Mesendoderm (in vitro differentiated cells): ENCODE measurements at regions not wholly inside any gene's neighbourhood (a gene's known extent, or its start where the extent isn't known, plus 50 kb on each side); places are given as distances from the start of the nearest gene placed in this dataset.

Source experiments
- DNase-seq: peaks from one replicate; pipeline ENCODE4 v3.0.0; 2013
- H2AK5ac ChIP-seq: 2 replicates; pipeline ENCODE4 v1.6.1; 2013; ENCODE audit warnings: low read length, inconsistent platforms
- H2BK120ac ChIP-seq: 2 replicates; pipeline ENCODE4 v1.6.1; 2013; ENCODE audit warnings: low read depth, mild to moderate bottlenecking, low read length, moderate library complexity, mixed read lengths
- H2BK15ac ChIP-seq: replicated peaks from 2 replicates; pipeline ENCODE4 v1.6.1; 2013; ENCODE audit warnings: low read depth, mild to moderate bottlenecking, moderate library complexity
- H2BK5ac ChIP-seq: 2 replicates; pipeline ENCODE4 v1.6.1; 2013; ENCODE audit warnings: low read length, inconsistent platforms
- H3K18ac ChIP-seq: 2 replicates; pipeline ENCODE4 v1.6.1; 2013; ENCODE audit warnings: mild to moderate bottlenecking, low read length, mixed read lengths
- H3K23ac ChIP-seq: one replicate; pipeline ENCODE4 v1.6.1; 2013; ENCODE audit warnings: low read length
- H3K27ac ChIP-seq: 2 replicates; pipeline ENCODE4 v1.5.1; 2013; ENCODE audit warnings: low read depth, mild to moderate bottlenecking, inconsistent platforms, low read length, moderate library complexity
- H3K27me3 ChIP-seq: 2 replicates; pipeline ENCODE4 v1.6.1; 2013; ENCODE audit warnings: low read length, control low read depth, mild to moderate bottlenecking, inconsistent platforms; ENCODE audit not compliant: insufficient read depth, poor library complexity
- H3K36me3 ChIP-seq: 2 replicates; pipeline ENCODE4 v1.6.1; 2013; ENCODE audit warnings: low read length, inconsistent platforms; ENCODE audit not compliant: control insufficient read depth, insufficient read depth
- H3K4ac ChIP-seq: one replicate; pipeline ENCODE4 v1.6.1; 2013; ENCODE audit warnings: low read depth, mild to moderate bottlenecking, low read length, moderate library complexity
- H3K4me1 ChIP-seq: 2 replicates; pipeline ENCODE4 v1.6.1; 2013; ENCODE audit warnings: low read depth, low read length, inconsistent platforms; ENCODE audit not compliant: control insufficient read depth
- H3K4me2 ChIP-seq: 2 replicates; pipeline ENCODE4 v1.6.1; 2013; ENCODE audit warnings: low read length
- H3K4me3 ChIP-seq: 2 replicates; pipeline ENCODE4 v1.5.1; 2013; ENCODE audit warnings: mild to moderate bottlenecking, low read length
- H3K56ac ChIP-seq: one replicate; pipeline ENCODE4 v1.6.1; 2013; ENCODE audit warnings: low read length
- H3K79me1 ChIP-seq: 2 replicates; pipeline ENCODE4 v1.6.1; 2013; ENCODE audit warnings: low read length, inconsistent platforms
- H3K79me2 ChIP-seq: 2 replicates; pipeline ENCODE4 v1.6.1; 2013; ENCODE audit warnings: mild to moderate bottlenecking, low read length; ENCODE audit not compliant: control insufficient read depth, insufficient read depth
- H3K9ac ChIP-seq: 2 replicates; pipeline ENCODE4 v1.6.1; 2013; ENCODE audit warnings: low read length, inconsistent platforms
- H4K5ac ChIP-seq: one replicate; pipeline ENCODE4 v1.6.1; 2013; ENCODE audit warnings: low read length
- H4K8ac ChIP-seq: one replicate; pipeline ENCODE4 v1.6.1; 2013; ENCODE audit warnings: low read depth, mild to moderate bottlenecking, control low read depth, low read length, moderate library complexity
- WGBS: extraction: QIAGEN DNeasy Blood & Tissue Kit; methylation state at CpG from one replicate; pipeline ENCODE4 v1.1.7; 2013; ENCODE audit warnings: low lambda C conversion rate, missing lambda C conversion rate; ENCODE audit not compliant: insufficient coverage; ENCODE audit errors: extremely low coverage; 5-methylcytosine and 5-hydroxymethylcytosine counted together

DNA sequence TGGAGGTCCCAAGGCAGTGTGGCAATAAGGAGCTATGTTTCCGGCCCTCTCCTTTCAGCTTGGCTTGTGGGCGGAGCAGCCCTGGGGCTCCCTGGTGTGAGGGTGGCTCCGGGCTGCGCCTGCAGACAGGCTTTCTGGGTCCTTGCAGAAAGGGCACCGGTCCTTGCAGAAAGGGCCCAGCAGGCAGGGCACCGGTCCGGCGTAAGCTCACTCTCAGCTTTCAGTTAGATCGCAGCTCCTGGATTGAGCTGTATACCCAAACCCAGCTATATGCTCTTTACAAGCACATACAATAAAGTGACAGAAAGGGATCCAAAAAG, 293.8 kb upstream of the SHH start:
- no peak overlapping the region for H4K5ac ChIP-seq
- H3K9ac ChIP-seq, result no peak overlapping the region
- no peak overlapping the region for H3K23ac ChIP-seq
- no peak overlapping the region for H2BK5ac ChIP-seq
- H2AK5ac ChIP-seq, result no peak overlapping the region
- H3K56ac ChIP-seq, result no peak overlapping the region
- H3K27me3 ChIP-seq, result no peaks in the 10 kb centered on the region
- H3K79me2 ChIP-seq, result no peaks in the 10 kb centered on the region
- H2BK120ac ChIP-seq, result no peak overlapping the region
- no peak for DNase-seq
- no peaks in the 10 kb centered on the region for H3K79me1 ChIP-seq
- H3K36me3 ChIP-seq, result no peaks in the 10 kb centered on the region
- no peak overlapping the region for H3K4ac ChIP-seq
- no peak overlapping the region for H4K8ac ChIP-seq
- no peaks in the 10 kb centered on the region for H3K4me1 ChIP-seq
- no peak overlapping the region for H3K18ac ChIP-seq
- no CpG with 5 or more reads among the region's 9 CpGs for whole genome bisulfite sequencing
- H3K27ac ChIP-seq, result no peak overlapping the region
- H2BK15ac ChIP-seq, result no peak overlapping the region
- H3K4me2 ChIP-seq, result no peak overlapping the region
- H3K4me3 ChIP-seq, result no peak overlapping the region

DNA sequence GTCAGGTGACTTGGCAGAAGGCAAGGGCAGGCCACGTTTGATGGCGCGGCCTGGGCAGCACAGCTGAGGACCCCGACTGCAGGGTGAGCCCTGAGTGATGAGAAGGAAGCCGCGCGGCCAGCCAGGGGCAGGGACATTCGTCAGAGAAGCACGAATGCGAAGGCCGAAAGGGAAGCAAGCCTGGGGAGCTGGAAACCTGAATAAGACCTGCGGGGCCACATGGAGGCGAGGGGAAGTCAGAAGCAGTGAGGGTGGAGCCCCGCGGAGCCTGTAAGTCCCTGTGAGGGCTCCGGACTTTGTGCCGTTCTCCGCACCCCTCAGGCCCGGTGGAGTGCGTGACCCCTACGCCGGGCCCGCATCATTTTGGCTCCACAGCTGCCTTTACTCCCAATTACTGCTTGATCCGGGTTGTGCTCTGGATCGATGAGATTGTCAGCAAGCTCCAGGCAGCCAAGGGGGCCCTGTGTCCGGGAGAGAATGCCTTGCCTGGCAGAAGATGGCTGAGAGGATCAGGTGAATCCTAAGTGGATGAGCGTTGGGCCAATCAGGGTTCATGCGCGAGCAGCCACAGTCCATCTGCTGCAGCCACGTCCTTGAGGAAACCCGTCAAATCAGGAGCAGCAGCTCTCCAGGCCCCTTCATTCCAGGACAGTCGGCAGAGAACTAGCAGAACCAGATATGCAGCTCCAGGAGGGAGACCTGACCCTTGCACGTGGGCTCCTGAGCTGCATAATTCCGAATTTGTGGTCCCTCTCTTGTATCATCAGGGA, 293.3 kb upstream of the SHH start:
- no peak overlapping the region for H4K8ac ChIP-seq
- H3K79me2 ChIP-seq, result no peaks in the 10 kb centered on the region
- WGBS, result no CpG with 5 or more reads among the region's 34 CpGs
- no peak overlapping the region for H2AK5ac ChIP-seq
- H3K27me3 ChIP-seq, result no peaks in the 10 kb centered on the region
- H2BK15ac ChIP-seq, result no peak overlapping the region
- no peak overlapping the region for H3K18ac ChIP-seq
- no peaks in the 10 kb centered on the region for H3K36me3 ChIP-seq
- no peak overlapping the region for H3K27ac ChIP-seq
- H2BK5ac ChIP-seq, result no peak overlapping the region
- no peak overlapping the region for H2BK120ac ChIP-seq
- no peak overlapping the region for H3K4me2 ChIP-seq
- no peaks in the 10 kb centered on the region for H3K4me1 ChIP-seq
- no peak overlapping the region for H3K56ac ChIP-seq
- no peak overlapping the region for H3K4me3 ChIP-seq
- H3K9ac ChIP-seq, result no peak overlapping the region
- H3K23ac ChIP-seq, result no peak overlapping the region
- peak; percentile 5 for DNase-seq
- no peak overlapping the region for H3K4ac ChIP-seq
- no peaks in the 10 kb centered on the region for H3K79me1 ChIP-seq
- no peak overlapping the region for H4K5ac ChIP-seq

DNA sequence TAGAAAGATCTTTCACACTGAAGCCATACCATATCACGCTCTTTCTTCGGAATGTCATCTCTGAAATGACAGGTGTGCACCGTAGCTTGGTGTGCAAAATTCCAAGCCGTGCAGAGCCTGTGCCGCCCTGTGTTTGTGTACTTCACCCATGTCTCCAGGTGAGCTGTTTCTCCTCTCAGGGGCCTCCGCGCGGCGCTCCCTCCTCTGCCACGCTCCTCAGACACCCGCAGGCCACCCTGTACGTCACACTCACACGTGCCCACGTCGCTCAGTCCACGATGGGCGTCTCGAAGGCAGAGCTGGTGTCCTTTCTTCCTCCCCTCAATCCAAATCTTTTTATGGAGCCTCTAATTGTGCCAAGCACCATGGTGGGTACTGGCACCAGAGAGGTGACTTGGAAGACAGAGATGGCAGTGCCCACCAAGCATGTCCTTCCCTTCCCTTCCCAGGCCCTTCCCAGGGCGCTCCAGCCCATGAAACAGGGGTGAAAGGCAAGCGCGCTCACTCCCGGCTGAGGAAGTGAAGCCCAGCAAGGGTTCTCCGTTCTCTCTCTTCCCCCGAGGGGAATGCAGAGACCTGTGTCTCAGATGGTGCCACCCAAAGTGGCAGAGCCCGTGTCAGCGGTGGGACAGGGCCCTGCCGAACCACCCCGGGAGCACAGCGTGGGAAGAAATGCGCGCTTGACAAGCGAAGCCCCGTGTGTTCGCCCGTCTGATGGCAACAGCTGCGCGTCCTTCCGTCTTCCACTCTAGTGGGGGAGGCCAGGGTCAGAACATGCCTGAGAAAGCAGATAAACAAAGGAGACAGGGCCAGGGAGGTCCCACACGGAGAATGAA, 292.5 kb upstream of the SHH start:
- H3K79me2 ChIP-seq, result no peaks in the 10 kb centered on the region
- H3K4ac ChIP-seq, result no peak overlapping the region
- H3K4me1 ChIP-seq, result no peaks in the 10 kb centered on the region
- H4K8ac ChIP-seq, result no peak overlapping the region
- H3K36me3 ChIP-seq, result no peaks in the 10 kb centered on the region
- no peak overlapping the region for H2BK15ac ChIP-seq
- H3K79me1 ChIP-seq, result no peaks in the 10 kb centered on the region
- no peak overlapping the region for H3K4me3 ChIP-seq
- no peaks in the 10 kb centered on the region for H3K27me3 ChIP-seq
- H3K27ac ChIP-seq, result no peak overlapping the region
- H3K56ac ChIP-seq, result no peak overlapping the region
- no peak overlapping the region for H2BK120ac ChIP-seq
- no peak overlapping the region for H3K23ac ChIP-seq
- H2BK5ac ChIP-seq, result no peak overlapping the region
- DNase-seq, result no peak
- H4K5ac ChIP-seq, result no peak overlapping the region
- H3K4me2 ChIP-seq, result no peak overlapping the region
- no CpG with 5 or more reads among the region's 39 CpGs for WGBS
- H3K9ac ChIP-seq, result no peak overlapping the region
- H2AK5ac ChIP-seq, result no peak overlapping the region
- H3K18ac ChIP-seq, result no peak overlapping the region

DNA sequence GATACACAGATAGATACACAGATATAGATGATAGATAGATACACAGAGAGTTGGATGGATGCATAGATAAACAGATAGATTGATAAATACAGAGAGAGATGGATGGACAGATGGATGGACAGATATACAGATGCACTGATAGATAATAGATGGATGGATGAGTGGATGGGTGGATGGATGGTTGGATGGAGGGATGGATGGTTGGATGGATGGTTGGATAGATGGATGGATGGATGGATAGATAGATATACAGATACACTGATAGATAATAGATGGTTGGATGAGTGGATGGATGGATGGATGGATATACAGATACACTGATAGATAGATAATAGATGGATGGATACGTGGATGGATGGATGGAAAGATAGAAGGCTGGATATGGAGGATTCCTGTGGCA, 290.0 kb upstream of the SHH start:
- H3K27ac ChIP-seq, result no peak overlapping the region
- H3K18ac ChIP-seq, result no peak overlapping the region
- H2BK15ac ChIP-seq, result no peak overlapping the region
- no peaks in the 10 kb centered on the region for H3K79me1 ChIP-seq
- no peaks in the 10 kb centered on the region for H3K27me3 ChIP-seq
- no peaks in the 10 kb centered on the region for H3K4me1 ChIP-seq
- no peak overlapping the region for H3K23ac ChIP-seq
- H3K4ac ChIP-seq, result no peak overlapping the region
- no peak overlapping the region for H3K9ac ChIP-seq
- H3K79me2 ChIP-seq, result no peaks in the 10 kb centered on the region
- H3K36me3 ChIP-seq, result no peaks in the 10 kb centered on the region
- H3K4me3 ChIP-seq, result no peak overlapping the region
- no peak overlapping the region for H2BK120ac ChIP-seq
- H3K4me2 ChIP-seq, result no peak overlapping the region
- no peak for DNase-seq
- no CpG with 5 or more reads among the region's 1 CpG for WGBS
- H3K56ac ChIP-seq, result no peak overlapping the region
- H4K8ac ChIP-seq, result no peak overlapping the region
- H2AK5ac ChIP-seq, result no peak overlapping the region
- H4K5ac ChIP-seq, result no peak overlapping the region
- no peak overlapping the region for H2BK5ac ChIP-seq

DNA sequence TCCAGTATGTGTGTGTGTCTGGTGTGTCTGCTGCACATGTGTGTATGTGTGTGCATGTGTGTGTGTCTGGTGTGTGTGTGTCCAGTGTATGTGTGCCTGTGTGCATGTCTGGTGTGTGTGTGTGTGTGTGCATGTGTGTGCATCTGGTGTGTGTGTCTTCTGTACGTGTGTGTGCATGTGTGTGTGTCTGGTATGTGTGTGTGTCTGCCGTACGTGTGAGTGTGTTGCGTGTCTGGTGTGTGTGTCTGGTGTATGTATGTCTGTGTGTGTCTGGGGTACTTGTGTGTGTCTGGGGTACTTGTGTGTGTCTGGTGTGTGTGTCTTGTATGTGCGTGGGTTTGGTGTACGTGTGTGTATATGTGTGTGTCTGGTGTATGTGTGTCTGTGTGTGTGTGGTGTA, 289.1 kb upstream of the SHH start:
- H3K27me3 ChIP-seq, result no peaks in the 10 kb centered on the region
- H3K79me1 ChIP-seq, result no peaks in the 10 kb centered on the region
- no peak overlapping the region for H3K27ac ChIP-seq
- no peak overlapping the region for H2AK5ac ChIP-seq
- H3K9ac ChIP-seq, result no peak overlapping the region
- no peak overlapping the region for H3K4me3 ChIP-seq
- no peak overlapping the region for H3K23ac ChIP-seq
- H2BK120ac ChIP-seq, result no peak overlapping the region
- H3K4ac ChIP-seq, result no peak overlapping the region
- no peak overlapping the region for H3K4me2 ChIP-seq
- DNase-seq, result no peak
- no peak overlapping the region for H2BK5ac ChIP-seq
- H3K56ac ChIP-seq, result no peak overlapping the region
- no peaks in the 10 kb centered on the region for H3K4me1 ChIP-seq
- no peak overlapping the region for H4K5ac ChIP-seq
- WGBS, result no CpG with 5 or more reads among the region's 6 CpGs
- no peak overlapping the region for H2BK15ac ChIP-seq
- H4K8ac ChIP-seq, result no peak overlapping the region
- H3K36me3 ChIP-seq, result no peaks in the 10 kb centered on the region
- no peaks in the 10 kb centered on the region for H3K79me2 ChIP-seq
- H3K18ac ChIP-seq, result no peak overlapping the region
